ENCODE measurements at regions not wholly inside any gene's neighbourhood (a gene's known extent, or its start where the extent isn't known, plus 50 kb on each side); places are given as distances from the start of the nearest gene placed in this dataset.

DNA sequence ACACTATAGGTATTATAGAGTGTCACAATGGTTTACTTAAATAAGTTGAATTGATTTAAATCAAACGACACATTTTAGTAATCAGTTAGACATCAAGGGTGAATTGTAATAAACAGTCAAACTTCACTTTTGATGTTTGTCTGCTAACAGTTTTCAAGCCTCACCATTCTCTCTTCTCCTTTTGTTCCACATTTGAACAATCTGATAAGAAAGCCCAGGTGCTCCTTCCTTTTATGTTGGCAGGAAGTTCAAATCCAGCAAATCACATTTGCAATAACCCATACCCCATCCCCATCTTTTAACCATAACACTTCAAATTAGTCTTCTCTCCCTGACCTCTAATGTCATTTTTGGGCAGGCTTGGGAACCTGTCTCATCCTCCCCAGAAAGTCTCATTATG, 63.4 kb upstream of the GC start:
- no peaks in the 10 kb centered on the region for H4K20me1 ChIP-seq (ENCODE audit: control insufficient read depth, insufficient read depth, insufficient read length)
- WGBS (ENCODE audit: extremely low coverage, insufficient read length, low lambda C conversion rate): no CpG with 5 or more reads among the region's 1 CpG
- no peak overlapping the region for H2BK20ac ChIP-seq (ENCODE audit: low read depth, low read length, poor library complexity, severe bottlenecking)
- H3K18ac ChIP-seq (ENCODE audit: insufficient read length, low read depth, low read length): no peak overlapping the region
- no peaks in the 10 kb centered on the region for H3K79me2 ChIP-seq (ENCODE audit: insufficient read depth, low read length)
- H2AK5ac ChIP-seq (ENCODE audit: insufficient read length, low read length): no peak overlapping the region
- no peak overlapping the region for H2BK15ac ChIP-seq (ENCODE audit: low read depth, low read length)
- H3K27me3 Mint-ChIP-seq (ENCODE audit: low read depth): no peaks in the 10 kb centered on the region
- no peak overlapping the region for H3K23ac ChIP-seq (ENCODE audit: insufficient read length, low read depth, low read length)
- no peak overlapping the region for H2AFZ ChIP-seq (ENCODE audit: low read length)
- H4K8ac ChIP-seq (replicated peaks; ENCODE audit: insufficient read length, low read depth, low read length): no peak overlapping the region
- no peak overlapping the region for H4K91ac ChIP-seq (ENCODE audit: insufficient read length, low read depth, low read length)
- H3K4me2 ChIP-seq (ENCODE audit: insufficient read depth, insufficient read length, low read length): no peak overlapping the region
- no peak overlapping the region for H2BK120ac ChIP-seq (ENCODE audit: low read depth, low read length, poor library complexity, severe bottlenecking)
- H3K9ac ChIP-seq (ENCODE audit: extremely low read depth, insufficient read length, low read length): no peak overlapping the region
- TF ChIP-seq, protein P1, sequence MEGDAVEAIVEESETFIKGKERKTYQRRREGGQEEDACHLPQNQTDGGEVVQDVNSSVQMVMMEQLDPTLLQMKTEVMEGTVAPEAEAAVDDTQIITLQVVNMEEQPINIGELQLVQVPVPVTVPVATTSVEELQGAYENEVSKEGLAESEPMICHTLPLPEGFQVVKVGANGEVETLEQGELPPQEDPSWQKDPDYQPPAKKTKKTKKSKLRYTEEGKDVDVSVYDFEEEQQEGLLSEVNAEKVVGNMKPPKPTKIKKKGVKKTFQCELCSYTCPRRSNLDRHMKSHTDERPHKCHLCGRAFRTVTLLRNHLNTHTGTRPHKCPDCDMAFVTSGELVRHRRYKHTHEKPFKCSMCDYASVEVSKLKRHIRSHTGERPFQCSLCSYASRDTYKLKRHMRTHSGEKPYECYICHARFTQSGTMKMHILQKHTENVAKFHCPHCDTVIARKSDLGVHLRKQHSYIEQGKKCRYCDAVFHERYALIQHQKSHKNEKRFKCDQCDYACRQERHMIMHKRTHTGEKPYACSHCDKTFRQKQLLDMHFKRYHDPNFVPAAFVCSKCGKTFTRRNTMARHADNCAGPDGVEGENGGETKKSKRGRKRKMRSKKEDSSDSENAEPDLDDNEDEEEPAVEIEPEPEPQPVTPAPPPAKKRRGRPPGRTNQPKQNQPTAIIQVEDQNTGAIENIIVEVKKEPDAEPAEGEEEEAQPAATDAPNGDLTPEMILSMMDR (conservative IDR thresholded peaks at IDR 0.05): no peak
- no peak overlapping the region for H3K14ac ChIP-seq (ENCODE audit: insufficient read depth, low read length)
- no peak overlapping the region for H4K5ac ChIP-seq (ENCODE audit: insufficient read length, low read depth, low read length)
- peaks cover 0 to 16% (median 14%) of the 10 kb centered on the region in 3 experiments; a peak in 4 of 7 replicates for H3K36me3 Mint-ChIP-seq (ENCODE audit: insufficient read depth in 1 of 3, low read depth in 3 of 3)
- H3K9me3 Mint-ChIP-seq: peaks cover 3 to 19% of the 10 kb centered on the region in 2 experiments; a peak in 3 of 5 replicates
- no peaks in the 10 kb centered on the region for H3K9me3 ChIP-seq (ENCODE audit: control insufficient read depth, low read depth, low read length)
- H3K4ac ChIP-seq (ENCODE audit: low read depth, low read length): no peak overlapping the region
- DNase-seq: no peak
- no peak overlapping the region for H3K27ac ChIP-seq (ENCODE audit: insufficient read length, low read depth, low read length)
- H3K4me3 Mint-ChIP-seq: no peak overlapping the region
- no peak overlapping the region for H3T11ph ChIP-seq (ENCODE audit: low read length)
- no peak overlapping the region for H2BK5ac ChIP-seq (ENCODE audit: insufficient read length, low read length)
- H3K79me1 ChIP-seq (ENCODE audit: insufficient read depth, low read depth, low read length, poor library complexity, severe bottlenecking): no peaks in the 10 kb centered on the region
- no peaks in the 10 kb centered on the region for H3K23me2 ChIP-seq (ENCODE audit: insufficient read length, low read depth, low read length, poor library complexity, severe bottlenecking)
- no peak overlapping the region for H2BK12ac ChIP-seq (ENCODE audit: insufficient read length, low read depth, low read length)
- H3K27me3 ChIP-seq (ENCODE audit: insufficient read depth, low read length): no peaks in the 10 kb centered on the region
- no peaks in the 10 kb centered on the region for H3K4me1 ChIP-seq (ENCODE audit: insufficient read depth, low read length)
- H3K56ac ChIP-seq (ENCODE audit: insufficient read length, low read depth, low read length): no peak overlapping the region
- peaks cover 3% of the 10 kb centered on the region in 2 experiments; a peak in 3 of 4 replicates for H3K4me1 Mint-ChIP-seq
- no peak overlapping the region for H3K27ac Mint-ChIP-seq
